ENCODE measurements at regions not wholly inside any gene's neighbourhood (a gene's known extent, or its start where the extent isn't known, plus 50 kb on each side); places are given as distances from the start of the nearest gene placed in this dataset.
"Not testable (repeated sequence)": the region's sequence is repeated elsewhere in the genome, so short reads cannot be mapped to it uniquely, and the experiment has no call there.

DNA sequence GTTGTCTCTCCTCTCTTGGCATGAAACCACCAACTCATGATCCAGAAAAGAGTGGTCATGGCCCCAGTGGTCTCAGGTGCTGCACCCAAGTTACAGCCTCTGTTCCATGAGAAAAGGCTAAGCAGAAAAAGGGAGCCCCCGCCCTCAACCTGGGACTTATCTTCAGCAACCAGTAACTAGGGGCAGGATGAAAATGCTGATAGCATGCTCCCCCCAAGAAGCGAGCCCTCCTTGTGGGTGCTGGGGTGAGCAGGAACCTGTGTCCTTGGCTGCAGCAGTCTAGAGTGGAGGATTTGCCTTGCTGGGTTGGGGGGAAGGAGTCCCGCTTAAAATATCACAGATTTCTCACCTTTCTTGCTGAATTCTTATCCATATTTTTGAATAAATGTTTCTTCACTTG is 490.0 kb downstream of the SUCLG1 start:
- ATAC-seq = no peak
- CTCF ChIA-PET = no interaction called here
- POLR2A ChIA-PET (ENCODE audit: unreplicated experiment) = no interaction called here

DNA sequence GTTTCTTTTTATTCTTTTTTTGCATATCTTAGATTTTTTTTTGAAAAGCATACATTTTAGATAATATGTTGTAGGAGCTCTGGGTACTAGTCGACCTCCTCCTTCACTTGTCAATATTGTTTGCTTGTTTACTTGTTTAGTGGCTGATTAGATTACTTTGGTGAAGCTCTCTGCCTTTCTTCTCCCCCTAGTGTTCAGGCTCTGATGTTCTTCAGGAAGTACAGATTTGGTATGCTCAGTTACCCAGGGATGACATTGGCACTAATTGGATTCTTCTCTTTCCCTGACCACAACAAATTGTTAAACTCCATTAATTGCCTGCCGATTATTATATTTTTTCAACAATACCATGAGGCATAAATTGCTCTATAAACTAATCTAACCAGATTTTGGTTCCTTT is 491.2 kb downstream of the SUCLG1 start:
- ChIA-PET POLR2A (ENCODE audit: unreplicated experiment) (no interaction called here), CTCF (no interaction called here)
- Histone ChIP-seq H3K36me3 (ENCODE audit: low read depth, low read length) (no peaks in the 10 kb centered on the region), H3K9me3 (ENCODE audit: low read length) (no peaks in the 10 kb centered on the region), H2AFZ (ENCODE audit: low read length) (no peak overlapping the region), H3K4me1 (ENCODE audit: insufficient read depth, low read length) (no peaks in the 10 kb centered on the region), H3K9me2 (replicated peaks; ENCODE audit: low read length) (no peaks in the 10 kb centered on the region), H4K20me1 (ENCODE audit: low read length) (no peaks in the 10 kb centered on the region), H3K79me2 (ENCODE audit: low read length) (no peaks in the 10 kb centered on the region), H3F3A (ENCODE audit: low read length, unreplicated experiment) (no peaks in the 10 kb centered on the region), H3K9ac (ENCODE audit: low read length) (no peak overlapping the region), H3K4me2 (ENCODE audit: low read length) (no peak overlapping the region), H3K27ac (ENCODE audit: low read length) (no peak overlapping the region), H3K27me3 (ENCODE audit: low read length) (no peaks in the 10 kb centered on the region), H3K4me3 (ENCODE audit: low read length) (no peak overlapping the region)
- BruUV-seq (replicated peaks) = no TSS peak
- intact Hi-C loops (cut with micrococcal nuclease) = no loop called here
- ATAC-seq (no peak), DNase-seq (no peak)
- no peak for TF ChIP-seq EZH2 (IDR thresholded peaks at IDR 0.05; ENCODE audit: low read length, unreplicated experiment)
- TF ChIP-seq, protein P1, sequence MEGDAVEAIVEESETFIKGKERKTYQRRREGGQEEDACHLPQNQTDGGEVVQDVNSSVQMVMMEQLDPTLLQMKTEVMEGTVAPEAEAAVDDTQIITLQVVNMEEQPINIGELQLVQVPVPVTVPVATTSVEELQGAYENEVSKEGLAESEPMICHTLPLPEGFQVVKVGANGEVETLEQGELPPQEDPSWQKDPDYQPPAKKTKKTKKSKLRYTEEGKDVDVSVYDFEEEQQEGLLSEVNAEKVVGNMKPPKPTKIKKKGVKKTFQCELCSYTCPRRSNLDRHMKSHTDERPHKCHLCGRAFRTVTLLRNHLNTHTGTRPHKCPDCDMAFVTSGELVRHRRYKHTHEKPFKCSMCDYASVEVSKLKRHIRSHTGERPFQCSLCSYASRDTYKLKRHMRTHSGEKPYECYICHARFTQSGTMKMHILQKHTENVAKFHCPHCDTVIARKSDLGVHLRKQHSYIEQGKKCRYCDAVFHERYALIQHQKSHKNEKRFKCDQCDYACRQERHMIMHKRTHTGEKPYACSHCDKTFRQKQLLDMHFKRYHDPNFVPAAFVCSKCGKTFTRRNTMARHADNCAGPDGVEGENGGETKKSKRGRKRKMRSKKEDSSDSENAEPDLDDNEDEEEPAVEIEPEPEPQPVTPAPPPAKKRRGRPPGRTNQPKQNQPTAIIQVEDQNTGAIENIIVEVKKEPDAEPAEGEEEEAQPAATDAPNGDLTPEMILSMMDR (conservative IDR thresholded peaks at IDR 0.05; ENCODE audit: low read depth, low read length) = peak; percentile 45

More for the DNA sequence above, 490.0 kb downstream of the SUCLG1 start:
- Histone ChIP-seq H3K4me1 (ENCODE audit: insufficient read depth, low read length) (no peaks in the 10 kb centered on the region), H3F3A (ENCODE audit: low read length, unreplicated experiment) (no peaks in the 10 kb centered on the region), H3K36me3 (ENCODE audit: low read depth, low read length) (no peaks in the 10 kb centered on the region), H3K9me3 (ENCODE audit: low read length) (no peaks in the 10 kb centered on the region), H2AFZ (ENCODE audit: low read length) (no peak overlapping the region), H3K27ac (ENCODE audit: low read length) (no peak overlapping the region), H3K4me2 (ENCODE audit: low read length) (no peak overlapping the region), H3K27me3 (ENCODE audit: low read length) (no peaks in the 10 kb centered on the region), H3K4me3 (ENCODE audit: low read length) (no peak overlapping the region), H3K9me2 (replicated peaks; ENCODE audit: low read length) (no peaks in the 10 kb centered on the region), H3K9ac (ENCODE audit: low read length) (no peak overlapping the region), H3K79me2 (ENCODE audit: low read length) (no peaks in the 10 kb centered on the region), H4K20me1 (ENCODE audit: low read length) (no peaks in the 10 kb centered on the region)
- TF ChIP-seq, protein P1 (conservative IDR thresholded peaks at IDR 0.05; ENCODE audit: low read depth, low read length) = no peak
- no peak for TF ChIP-seq EZH2phosphoT487 (IDR thresholded peaks at IDR 0.05; ENCODE audit: borderline replicate concordance, low read length)
- no peak for TF ChIP-seq EZH2 (IDR thresholded peaks at IDR 0.05; ENCODE audit: low read length, unreplicated experiment)
- intact Hi-C loops (cut with micrococcal nuclease) = no loop called here
- no peak for DNase-seq
- no TSS peak for BruUV-seq (replicated peaks)

- not testable (repeated sequence) for BruUV-seq (replicated peaks)
Observed at GRCh38 chr2:83966946-83967345, 492.1 kb downstream of the SUCLG1 start.

More at GRCh38 chr2:83966946-83967345, 492.1 kb downstream of the SUCLG1 start:
- H3K27me3 ChIP-seq (ENCODE audit: low read length); H3K36me3 ChIP-seq (ENCODE audit: low read depth, low read length); intact Hi-C loops (cut with micrococcal nuclease); H3K4me3 ChIP-seq (ENCODE audit: low read length); H4K20me1 ChIP-seq (ENCODE audit: low read length); H2AFZ ChIP-seq (ENCODE audit: low read length); CTCF ChIA-PET; H3F3A ChIP-seq (ENCODE audit: low read length, unreplicated experiment); POLR2A ChIA-PET (ENCODE audit: unreplicated experiment); H3K27ac ChIP-seq (ENCODE audit: low read length); DNase-seq; H3K4me2 ChIP-seq (ENCODE audit: low read length); ATAC-seq; H3K9me3 ChIP-seq (ENCODE audit: low read length); H3K9me2 ChIP-seq (replicated peaks; ENCODE audit: low read length); H3K79me2 ChIP-seq (ENCODE audit: low read length); H3K9ac ChIP-seq (ENCODE audit: low read length); H3K4me1 ChIP-seq (ENCODE audit: insufficient read depth, low read length): not testable (repeated sequence)
